GM19395 (cell line): ENCODE measurements at regions not wholly inside any gene's neighbourhood (a gene's known extent, or its start where the extent isn't known, plus 50 kb on each side); places are given as distances from the start of the nearest gene placed in this dataset.
"Not testable (repeated sequence)": the region's sequence is repeated elsewhere in the genome, so short reads cannot be mapped to it uniquely, and the experiment has no call there.

Experiments
- ATAC-seq: cut with Tn5 transposase; IDR thresholded peaks from one replicate; pipeline ENCODE4 v1.9.1; 2021; ENCODE audit warnings: mild to moderate bottlenecking, moderate library complexity; ENCODE audit not compliant: unreplicated experiment

DNA sequence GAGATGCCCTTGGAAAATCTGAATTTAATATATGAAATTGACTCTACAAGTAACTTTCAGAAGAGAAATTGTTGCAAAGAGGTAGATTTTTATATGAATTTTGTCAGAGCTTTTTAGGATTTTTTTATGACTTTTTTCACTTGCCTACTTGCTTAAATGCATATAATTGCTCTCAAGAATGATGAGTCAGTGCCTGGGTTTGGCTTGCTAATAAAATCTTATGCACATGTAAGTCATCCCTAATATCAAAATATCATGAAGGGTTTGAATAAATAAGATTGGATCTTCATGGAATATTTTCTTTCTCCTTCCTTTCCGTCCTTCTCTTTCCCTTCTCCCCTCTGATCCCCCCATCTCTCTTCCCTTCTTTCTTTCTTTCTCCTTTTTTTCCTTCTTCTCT is 354.1 kb downstream of the TXNL1 start:
- no peak for ATAC-seq

DNA sequence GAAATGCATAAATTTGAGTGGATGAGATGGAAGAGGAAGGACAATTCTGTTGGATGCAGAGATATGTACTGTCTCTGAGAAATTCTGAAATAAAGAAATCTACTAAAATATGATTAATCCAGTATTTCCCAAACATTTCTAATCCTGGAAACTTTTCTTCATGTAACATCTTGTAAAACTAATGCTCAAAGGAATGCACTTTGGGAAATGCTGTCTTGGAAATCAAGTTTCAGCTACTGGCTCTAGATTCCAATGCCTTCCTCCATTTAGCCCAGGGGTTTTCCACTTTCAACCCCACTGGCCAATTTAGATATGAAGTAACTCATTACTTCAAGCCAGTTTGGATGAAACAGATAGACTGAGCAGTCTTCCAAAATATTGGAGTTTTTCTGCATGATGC is 355.1 kb downstream of the TXNL1 start:
- no peak for ATAC-seq

DNA sequence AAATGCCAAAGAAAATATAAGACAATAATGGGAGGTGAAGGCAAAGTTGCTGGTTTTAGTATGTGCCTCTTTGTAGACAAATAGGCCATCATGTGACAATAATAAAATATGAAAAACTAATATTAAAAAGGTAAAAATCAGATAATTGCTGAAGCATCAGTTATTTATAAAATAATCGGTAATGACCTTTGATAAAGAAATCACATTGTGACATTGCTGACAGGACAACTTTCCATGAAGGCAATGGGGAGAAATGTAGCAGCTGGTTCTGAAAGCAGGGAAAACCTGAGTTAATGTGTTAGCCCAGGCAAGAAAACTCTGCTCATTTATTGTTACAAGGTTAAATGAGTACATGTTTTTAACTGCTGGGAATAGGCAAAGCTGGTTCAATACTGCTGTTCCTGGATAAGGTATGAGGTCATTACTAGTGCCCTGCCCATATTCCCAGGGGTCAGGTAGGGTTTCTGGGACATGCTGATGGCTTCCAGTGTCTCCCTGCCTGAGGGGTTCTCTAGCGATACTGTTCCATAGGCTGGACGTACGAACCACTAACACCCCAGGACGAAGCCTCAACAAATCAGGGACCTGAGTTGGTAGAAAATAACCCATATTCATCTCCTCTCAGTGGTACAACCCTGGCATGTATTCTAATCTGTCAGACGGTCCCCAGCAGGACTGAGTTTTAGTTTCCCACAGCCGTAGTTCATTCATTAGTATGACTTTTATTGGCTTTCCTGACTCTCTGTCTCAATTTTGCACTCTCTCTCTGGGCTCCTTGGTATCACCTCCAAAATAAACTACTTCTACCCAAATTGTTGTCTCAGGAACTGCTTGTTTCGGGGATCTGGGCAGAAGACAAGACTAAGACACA is 355.9 kb downstream of the TXNL1 start:
- ATAC-seq: no peak

DNA sequence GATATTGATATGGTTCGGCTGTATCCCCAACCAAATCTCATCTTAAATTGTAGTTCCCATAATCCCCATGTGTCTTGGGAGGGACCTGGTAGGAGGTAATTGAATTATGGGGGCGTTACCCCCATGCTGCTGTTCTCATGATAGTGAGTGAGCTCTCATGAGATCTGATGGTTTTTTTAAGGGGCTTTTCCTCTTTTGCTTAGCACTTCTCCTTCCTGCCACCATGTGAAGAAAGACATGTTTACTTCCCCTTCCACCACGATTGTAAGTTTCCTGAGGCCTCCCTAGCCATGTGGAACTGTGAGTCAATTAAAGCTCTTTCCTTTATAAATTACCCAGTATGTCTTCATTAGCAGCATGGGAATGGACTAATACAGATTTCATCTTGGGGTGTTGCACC is 358.6 kb downstream of the TXNL1 start:
- not testable (repeated sequence) for ATAC-seq

DNA sequence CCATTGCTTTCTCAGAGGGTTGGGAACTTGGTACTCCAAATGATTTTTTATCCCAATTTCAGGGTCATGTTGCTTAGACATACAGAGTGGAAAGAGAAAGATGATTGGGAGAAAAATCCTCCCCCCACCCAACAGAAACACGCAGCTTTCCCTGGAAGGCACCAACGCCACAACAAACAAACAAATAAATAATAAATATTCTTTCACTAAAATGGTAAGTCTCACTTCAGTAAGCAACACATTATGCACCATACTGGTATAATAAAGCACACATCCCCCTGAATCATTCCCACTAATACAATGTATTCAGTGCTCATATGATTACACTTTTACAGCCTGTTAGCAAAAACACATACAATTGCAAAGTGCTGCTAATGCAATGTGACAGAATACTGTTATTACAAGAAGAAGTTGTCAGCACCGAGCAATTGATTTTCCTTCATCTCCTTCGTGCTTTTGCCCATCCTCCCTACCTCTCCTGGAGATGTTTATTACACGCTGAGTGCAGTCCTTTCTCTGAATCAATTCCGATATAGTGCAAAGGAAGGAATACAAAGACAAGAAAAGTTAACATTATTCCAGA is 359.9 kb downstream of the TXNL1 start:
- ATAC-seq: no peak

DNA sequence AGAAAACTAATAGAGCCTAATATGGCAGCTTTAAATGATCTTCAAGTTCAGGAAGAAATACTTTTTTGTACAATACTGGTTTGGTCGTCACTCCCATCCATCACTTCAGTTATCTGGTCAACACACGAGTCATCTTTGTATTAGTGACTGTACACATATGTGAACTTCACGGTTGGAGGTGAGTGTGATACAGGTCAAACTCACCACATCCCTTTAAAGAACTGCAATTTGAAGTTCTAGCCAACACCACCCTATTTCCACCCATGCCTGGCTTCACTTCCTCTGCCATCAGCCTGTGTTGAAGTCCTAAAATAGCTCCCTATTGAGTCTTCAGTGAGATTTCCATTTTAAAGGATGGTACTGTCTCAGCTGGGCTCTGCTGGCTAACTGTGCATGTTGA is 361.9 kb downstream of the TXNL1 start:
- ATAC-seq: no peak

DNA sequence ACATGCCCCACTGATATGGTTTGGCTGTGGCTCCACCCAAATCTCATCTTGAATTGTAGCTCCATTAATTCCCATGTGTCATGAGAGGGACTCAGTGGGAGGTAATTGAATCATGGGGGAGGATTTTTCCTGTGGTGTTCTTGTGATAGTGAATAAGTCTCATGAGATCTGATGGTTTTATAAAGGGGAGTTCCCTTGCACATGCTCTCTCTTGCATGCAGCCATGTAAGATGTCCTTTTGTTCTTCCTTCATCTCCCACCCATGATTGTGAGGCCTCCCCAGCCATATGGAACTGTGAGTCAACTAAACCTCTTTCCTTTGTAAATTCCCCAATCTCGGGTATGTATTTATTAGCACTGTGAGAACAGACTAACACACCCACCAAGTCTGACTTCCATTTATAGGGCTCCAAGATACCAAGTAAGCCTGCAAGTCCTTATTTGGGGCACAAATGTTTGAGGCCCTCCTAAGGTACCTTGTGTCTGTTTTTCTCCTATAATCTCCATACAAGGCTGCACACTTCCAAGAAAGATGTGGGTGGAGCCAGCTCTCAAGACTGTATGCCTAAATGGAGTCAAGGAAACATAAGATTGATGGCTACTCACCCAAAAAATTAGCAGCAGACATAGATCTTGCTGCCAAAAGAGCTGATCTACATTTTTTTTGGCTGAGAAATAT is 364.7 kb downstream of the TXNL1 start:
- ATAC-seq: no peak

DNA sequence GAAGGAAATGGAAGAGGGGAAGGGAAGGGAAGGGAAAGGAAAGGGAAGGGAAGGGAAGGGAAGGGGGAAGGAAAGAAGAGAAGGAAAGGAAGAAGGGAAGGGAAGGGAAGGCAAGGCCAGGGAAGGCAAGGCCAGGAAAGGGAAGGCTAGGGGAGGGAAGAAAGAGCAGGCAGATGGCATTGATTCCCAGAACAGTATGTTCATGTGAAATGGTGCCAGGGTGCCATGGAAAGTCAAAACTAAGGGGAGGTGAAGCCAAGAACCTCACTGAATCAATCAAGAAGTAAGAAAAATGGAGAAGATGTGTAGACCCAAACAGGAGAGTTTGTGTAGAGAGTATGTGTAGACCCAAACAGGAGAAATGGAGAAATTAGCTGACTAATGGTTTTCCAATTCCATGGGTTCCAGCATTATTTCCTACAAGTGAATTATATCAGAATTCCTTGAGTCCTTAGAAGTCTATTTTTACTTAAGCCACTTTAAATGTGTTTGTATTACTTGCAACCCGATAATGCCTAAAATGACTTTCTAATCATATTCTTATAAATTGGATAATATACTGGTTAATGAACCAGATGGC is 367.6 kb downstream of the TXNL1 start:
- no peak for ATAC-seq

DNA sequence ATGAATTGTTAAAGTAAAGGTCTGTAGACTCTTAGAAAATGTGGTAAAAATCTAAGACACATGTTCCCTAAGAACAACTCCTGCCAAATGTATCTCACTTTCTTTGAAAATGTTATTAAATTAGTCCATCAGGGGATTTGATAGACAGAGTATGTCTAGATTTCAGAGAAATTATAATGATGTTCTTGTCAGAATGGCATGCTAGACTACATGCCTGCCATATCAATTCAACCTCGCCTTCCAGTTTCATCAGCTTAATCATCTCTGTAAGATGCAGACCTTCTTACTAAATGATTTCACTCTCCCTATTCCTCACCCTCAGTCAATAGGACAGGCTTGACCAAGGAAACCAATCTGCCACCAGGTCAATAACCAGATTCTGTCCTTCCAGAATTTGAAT is 368.4 kb downstream of the TXNL1 start:
- ATAC-seq: no peak

DNA sequence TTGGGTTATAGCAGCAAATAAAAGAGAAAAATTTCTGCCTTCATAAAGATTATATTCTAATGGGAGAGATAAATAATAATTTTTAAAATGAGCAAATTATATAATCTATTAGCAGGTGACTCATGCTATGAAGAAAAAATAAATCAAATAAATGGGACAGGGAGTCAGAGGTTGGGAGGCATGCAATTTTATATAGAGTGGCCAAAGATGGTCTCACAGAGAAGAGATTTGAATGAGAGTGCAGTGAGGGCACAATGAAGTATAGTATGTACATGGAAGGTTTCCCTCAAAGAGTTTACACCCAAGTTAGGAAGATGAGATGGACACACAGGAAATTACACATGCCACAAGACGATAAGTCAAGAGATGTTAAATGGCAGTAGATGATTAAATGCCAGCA is 369.4 kb downstream of the TXNL1 start:
- no peak for ATAC-seq

DNA sequence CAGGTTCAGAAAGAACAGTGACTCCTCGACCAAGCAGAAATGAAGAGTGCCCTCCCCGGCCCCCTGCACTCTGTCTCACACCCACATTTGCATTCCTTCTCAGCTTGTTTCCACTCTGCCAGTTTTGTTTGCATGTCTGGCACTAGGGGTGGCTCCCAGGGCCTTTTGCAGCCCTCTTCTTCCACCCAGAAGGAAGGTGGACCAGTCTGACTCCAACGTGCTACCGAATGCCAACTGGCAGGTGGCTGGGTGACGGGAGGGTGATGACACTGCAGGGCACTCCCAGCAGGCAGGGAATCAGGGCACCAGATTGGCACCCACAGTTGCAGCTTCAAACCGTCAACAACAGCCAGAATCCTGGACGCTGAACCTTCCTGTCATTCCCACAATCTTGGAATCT is 371.1 kb downstream of the TXNL1 start:
- ATAC-seq: no peak

DNA sequence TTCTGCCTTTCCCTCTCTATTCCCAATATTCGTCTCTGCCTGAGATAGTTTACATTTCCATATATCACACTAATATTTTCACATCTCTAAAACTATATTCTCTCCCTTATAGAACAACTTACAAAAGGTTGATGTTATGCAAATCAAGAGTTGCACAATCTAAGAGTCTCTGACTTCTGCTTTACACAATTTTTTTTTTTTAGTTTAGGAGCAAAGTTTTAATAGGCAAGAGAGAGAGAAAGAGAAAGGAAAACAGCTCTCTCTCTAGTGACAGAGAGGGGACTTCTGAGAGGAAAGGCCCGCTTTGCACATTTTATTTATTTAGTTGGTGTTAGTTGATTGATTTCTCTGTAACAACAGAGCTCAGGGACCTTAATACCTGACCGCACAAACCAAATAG is 380.2 kb downstream of the TXNL1 start:
- peak; percentile 60 for ATAC-seq

DNA sequence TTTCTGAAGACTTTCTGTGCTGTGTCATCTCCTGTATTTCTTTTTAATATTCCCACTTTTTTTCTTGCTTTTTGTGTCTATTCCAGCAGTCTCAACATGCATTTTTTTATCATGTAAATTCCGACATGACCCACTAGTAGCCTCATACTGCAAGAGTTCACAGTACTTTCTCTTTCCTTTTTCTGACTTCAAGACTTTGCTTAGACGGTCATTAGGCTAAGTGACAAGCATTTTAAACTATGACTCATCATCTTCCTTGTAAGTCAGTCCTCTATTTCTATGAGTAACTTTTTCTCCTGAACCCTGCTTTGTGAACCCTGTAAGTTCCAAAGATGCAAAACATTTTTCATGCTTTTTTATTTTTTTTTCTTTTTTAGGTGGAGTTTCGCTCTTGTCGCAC is 381.2 kb downstream of the TXNL1 start:
- ATAC-seq: peak; percentile 96

DNA sequence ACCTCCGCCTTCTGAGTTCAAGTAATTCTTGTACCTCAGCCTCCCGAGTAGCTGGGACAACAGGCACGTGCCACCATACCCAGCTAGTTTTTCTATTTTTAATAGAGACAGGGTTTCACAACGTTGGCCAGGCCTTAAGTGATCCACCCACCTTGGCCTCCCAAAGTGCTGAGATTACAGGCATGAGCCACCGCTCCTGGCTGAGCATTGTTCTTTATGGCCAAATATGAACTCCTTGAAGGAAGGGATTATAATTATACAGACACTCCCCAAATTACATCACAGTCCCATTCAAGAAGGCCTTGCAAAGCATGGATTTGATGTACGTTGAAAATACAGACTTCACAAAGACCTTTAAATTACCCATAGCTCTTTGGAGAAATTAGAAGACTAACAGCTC is 381.7 kb downstream of the TXNL1 start:
- ATAC-seq: no peak

DNA sequence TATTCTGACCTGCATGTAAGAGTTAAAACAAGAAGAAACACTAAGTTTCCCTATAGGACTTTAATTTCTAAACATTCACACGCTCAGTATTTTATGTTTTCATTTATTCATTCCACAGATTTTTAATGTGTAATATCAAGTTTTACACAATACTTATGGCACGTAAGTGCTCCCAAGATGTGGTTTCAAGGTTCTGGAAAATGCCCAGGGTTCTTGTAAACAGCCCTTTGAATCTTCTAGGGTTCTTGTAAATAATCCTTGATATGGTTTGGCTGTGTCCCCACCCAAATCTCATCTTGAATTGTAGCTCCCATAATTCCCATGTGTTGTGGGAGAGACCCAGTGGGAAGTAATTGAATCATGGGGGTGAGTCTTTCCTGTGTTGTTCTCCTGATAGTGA is 383.0 kb downstream of the TXNL1 start:
- no peak for ATAC-seq

DNA sequence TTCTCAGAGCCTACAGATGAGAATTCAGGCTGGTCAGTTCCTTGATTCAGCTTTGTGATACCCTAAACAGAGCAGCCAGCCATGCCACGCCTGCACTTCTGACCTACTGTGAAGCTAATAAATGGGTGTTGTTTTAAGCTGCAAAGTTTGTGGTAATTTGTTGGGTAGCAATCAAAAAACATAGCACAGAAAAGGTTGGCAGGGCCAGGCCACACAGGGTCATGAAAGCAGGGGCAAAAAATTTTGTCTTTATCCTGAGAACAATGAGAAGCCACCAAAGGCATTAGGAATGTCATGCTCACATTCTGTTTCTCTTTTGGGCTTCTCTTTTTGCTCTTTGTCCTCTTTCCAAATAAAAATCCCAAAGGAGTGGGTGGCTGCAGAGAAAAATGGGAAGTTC is 385.9 kb downstream of the TXNL1 start:
- no peak for ATAC-seq

DNA sequence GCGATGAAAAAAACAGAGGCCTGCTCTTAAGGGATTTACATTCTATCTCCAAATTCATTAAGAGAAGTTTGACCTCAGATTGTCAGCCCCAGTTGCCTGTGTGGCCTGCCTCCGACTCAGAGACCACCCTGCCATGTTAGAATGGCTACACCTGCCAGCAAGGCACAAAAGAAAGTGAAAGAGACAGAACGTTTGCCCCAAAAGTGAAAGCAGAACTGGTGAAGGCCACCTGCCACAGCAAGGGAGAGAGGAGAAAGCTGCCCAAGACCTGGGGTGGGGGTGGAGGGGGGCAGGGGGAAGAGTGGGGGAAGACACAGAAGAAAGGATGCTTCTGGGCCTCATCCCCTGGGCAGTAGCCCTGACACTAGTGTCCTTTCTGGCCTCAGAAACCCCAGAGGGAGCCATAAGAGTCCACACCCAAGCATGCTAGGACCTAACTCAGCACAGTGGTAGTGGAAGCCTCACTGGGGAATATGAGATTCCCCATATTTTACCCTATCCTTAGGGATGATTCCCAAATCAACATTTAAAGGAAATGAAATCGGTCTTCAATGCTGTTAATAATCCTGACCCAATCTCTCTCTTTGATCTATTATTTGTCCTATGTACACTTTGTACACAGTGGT is 389.7 kb downstream of the TXNL1 start:
- peak; percentile 98 for ATAC-seq

DNA sequence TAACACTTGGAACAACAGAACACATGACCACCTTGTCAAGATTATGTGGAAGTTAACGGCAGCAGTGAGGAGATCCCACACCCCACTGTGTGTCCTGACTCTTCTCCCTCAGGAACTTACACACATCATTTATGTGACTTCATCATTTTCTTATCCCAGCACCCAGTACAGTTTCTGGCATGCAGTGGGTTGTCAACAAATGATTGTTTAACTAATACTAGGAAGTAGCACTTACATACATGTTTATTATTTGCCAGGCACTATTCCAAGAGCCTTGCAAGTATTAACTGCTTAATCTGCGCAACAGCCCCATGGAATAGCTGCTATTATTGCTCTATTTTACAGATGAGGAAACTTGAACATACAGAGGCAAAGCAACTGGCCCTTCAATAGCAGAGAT is 391.5 kb downstream of the TXNL1 start:
- no peak for ATAC-seq

DNA sequence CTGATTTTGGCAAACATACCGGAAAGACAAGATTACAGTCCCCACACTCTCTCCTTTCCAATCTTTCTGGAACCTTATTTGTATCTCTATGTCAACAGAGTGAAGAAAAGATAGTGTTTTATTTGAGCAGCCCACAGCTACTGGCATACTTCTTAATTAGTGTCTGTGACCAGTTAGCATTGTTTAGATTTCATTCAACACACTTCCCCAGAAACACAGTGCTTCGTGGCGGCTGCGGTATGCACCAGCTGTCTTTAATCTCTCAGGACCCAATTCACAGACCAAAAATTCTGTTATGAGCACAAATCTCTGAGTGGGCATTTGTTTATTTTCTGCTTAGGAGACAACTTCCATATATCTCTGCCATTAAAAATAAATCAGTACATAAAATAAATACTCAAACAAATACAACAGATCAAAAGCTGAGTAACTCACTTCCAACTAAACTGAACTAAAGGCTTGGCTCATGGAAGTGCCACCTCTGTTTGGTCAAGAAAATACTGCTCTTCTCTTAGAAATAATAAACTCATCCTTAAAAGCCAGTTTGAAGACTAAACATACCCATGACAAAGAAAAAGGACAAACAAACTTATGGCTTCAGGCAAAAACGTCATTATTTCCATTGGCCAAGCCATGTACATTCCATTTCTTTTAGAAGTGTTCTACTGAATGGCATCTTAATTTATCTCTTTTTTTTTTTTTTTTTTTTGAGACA is 392.4 kb downstream of the TXNL1 start:
- no peak for ATAC-seq

DNA sequence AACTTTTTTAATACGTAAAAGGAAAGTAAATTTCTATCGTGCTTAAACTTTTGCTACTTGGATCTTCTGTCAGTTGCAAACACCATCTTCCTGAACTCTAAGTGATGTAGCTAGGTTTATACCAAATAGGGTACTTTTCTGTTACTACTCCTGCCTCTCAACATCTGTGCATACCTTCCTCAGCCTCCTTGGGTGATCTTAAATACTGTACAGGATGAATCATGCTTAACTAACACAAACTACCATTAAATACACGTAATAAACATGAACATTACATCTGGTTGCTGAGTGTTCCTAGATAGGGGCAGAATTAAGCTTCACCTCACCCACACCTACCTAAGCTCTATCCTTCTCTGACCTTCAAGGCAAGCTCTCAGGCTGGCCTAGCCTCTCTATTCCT is 398.0 kb downstream of the TXNL1 start:
- no peak for ATAC-seq

DNA sequence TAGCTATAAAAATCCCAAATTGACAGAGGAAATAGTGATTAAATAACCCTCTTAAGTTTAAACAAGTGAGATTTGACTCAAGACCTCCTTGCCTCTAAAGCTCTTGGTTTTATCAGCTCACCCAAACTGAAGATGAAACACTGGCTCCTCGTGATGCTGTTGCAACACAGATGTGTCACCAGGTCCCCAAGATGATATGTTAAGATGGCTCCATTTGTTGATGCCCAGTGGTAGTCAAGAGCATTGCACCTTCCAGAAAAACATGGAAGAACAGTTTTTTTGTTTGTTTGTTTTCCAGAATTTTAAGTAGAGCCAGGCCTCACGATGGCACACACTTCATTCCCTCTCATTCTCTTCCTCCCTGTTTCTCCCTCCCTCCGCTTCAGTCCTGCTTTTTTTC is 399.8 kb downstream of the TXNL1 start:
- no peak for ATAC-seq
